Adipose tissue (tissue), 3 donors: ENCODE measurements at regions not wholly inside any gene's neighbourhood (a gene's known extent, or its start where the extent isn't known, plus 50 kb on each side); places are given as distances from the start of the nearest gene placed in this dataset.

Experiments
- H3K27ac ChIP-seq: one replicate; pipeline ENCODE4 v1.5.1; 2013; ENCODE audit warnings: low read depth, low read length
- WGBS, 3 donors: extraction: QIAGEN DNeasy Blood & Tissue Kit; methylation state at CpG; one replicate each; pipeline ENCODE4 v1.1.7; 2013; 5-methylcytosine and 5-hydroxymethylcytosine counted together
- donor health status: healthy with polysubstance abuse.
- donor health status: Bipolar disorder and iron deficiency.
- donor health status: healthy.

DNA sequence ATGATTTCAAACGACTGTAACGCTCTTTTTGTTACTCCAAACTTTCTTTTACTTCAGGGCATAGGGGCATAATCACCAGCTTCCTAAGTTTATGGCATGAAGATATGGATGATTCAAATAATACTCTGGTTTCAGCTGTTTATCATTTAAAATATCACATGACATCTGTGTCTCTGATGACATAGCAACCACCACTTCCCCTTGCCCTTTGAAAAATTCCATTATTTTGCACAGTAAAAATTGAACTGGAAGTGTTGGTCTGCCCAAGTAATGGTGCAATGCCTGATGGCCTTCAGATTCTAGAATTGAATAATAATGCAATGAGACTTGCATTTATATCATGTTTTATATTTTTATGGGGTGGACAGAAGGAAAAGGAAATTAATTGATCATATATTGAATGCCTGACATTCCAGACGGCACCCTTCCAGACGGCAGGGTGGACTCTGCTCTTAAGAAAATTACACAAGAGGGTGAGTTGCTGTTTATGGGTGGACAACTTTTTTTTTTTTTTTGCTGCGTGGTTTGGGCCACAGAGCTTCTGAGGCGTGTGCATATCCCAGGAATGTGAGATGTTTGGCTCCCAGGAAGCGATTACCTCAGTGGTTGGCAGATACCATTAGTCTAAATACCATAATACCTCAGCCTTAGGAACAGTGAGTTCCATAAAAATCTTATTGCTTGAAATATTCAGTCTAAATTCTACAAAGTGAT is 101.7 kb upstream of the ZNF521 start:
- no peak overlapping the region for H3K27ac ChIP-seq
- WGBS, 3 donors: 54 to 73% (median 66%) methylated on average over 7 of the region's 7 CpGs

GRCh38 chr18:25451077-25451658 is 99.2 kb upstream of the ZNF521 start:
- no peak overlapping the region for H3K27ac ChIP-seq
- 77 to 95% (median 92%) methylated on average over 5 of the region's 5 CpGs for whole genome bisulfite sequencing, 3 donors

- no peak overlapping the region for H3K27ac ChIP-seq
Observed at GRCh38 chr18:25449046-25449445, 97.1 kb upstream of the ZNF521 start.

GRCh38 chr18:25446972-25447371 is 95.0 kb upstream of the ZNF521 start:
- 41 to 49% (median 47%) methylated on average over 3 of the region's 3 CpGs for WGBS, 3 donors
- no peak overlapping the region for H3K27ac ChIP-seq

DNA sequence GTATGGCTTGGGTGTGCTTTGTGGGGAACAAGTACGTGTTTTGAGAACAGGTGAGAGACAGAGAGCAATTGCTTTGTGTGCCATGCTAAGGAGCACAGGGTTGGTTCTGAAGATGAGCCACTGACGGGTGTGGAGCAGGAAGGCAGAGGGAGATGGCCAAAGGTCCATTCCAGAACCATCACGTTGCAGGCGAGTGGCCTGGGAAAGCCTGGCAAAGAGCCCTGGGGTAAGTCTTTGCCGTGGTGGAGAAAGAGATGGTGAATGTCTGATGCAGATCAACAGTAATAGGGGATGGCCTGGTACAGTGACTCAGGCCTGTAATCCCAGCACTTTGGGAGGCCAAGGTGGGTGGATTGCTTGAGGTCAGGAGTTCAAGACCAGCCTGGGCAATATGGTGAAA is 93.5 kb upstream of the ZNF521 start:
- no peak overlapping the region for H3K27ac ChIP-seq
- 81 to 92% (median 92%) methylated on average over 5 of the region's 5 CpGs for WGBS, 3 donors

GRCh38 chr18:25443776-25444175 is 91.8 kb upstream of the ZNF521 start:
- no peak overlapping the region for H3K27ac ChIP-seq

DNA sequence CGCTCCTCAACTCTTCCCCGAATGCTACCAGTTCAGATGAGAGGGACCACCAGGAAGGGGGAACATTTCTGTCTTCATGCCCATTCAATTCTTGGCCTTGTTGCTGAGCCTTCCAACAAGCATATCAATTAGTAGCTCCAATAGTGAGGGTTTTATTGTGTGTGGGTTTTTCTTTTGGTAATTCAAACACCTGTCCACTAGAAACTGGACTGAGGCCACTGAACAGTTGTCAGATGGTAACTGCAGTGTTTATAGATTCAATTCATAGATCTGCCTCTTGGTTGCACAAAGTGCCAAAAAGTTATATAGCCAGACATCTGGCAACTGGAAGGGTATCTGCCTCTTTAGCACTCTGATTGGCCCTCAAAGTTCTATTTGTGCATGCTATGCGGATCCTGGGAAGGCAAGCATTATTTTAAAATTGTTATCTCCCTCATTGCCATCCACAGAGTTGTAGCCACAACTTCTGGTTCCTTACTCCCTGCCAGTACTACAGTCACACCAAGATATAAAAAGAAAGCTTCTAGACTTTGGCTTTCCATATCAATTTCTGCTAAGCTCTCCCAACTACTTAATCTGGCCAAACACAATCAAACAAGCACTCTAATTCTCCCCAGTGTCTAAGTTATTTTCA is 83.3 kb upstream of the ZNF521 start:
- 46 to 95% (median 95%) methylated on average over 3 of the region's 3 CpGs for WGBS, 3 donors
- no peak overlapping the region for H3K27ac ChIP-seq

GRCh38 chr18:25434745-25435144 is 82.8 kb upstream of the ZNF521 start:
- no peak overlapping the region for H3K27ac ChIP-seq
- WGBS, 3 donors: 20 to 88% (median 84%) methylated on average over 2 of the region's 2 CpGs

DNA sequence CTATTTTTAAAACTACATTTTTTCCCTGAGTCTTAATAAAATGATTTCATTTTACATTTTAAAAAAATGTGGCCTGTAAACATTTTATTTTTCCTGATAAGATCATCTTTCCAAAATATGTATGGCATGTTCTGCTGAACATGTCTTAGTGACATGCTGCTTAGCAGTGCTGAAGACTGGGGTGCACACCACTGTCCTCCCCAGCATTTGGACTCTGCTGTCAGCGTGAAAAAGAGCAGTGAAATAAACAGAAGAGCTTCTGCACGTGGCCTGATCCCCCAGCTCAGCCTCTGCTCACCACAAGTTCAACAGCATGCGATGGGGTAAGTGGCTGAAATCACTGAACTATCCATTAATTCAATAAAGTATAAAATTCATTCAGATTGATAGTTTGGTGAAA is 81.6 kb upstream of the ZNF521 start:
- H3K27ac ChIP-seq: no peak overlapping the region
- 56 to 83% (median 81%) methylated on average over 3 of the region's 3 CpGs for WGBS, 3 donors

- WGBS, 3 donors: 40 to 47% (median 41%) methylated on average over 5 of the region's 5 CpGs
- H3K27ac ChIP-seq: no peak overlapping the region
Observed at GRCh38 chr18:25425024-25425423, 73.1 kb upstream of the ZNF521 start.

DNA sequence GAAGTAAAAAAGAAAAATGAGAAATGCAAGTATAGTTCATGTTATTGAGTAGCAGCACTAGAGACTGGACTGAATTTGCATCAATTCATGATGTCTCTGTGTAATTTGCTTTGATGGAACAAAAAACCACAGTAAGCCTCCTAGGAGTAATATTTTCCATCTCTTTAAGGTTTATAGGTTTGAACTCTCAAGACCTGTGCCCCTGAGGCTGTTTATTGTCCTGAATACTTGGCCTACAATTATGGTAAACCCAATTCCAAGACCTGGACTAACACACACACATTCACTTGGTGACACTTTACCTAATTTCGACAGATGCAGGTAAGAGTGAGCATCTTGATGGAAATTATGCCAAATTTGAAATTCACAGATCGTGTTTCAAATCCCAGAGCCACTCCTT is 71.8 kb upstream of the ZNF521 start:
- no peak overlapping the region for H3K27ac ChIP-seq
- WGBS, 3 donors: 46 to 77% (median 56%) methylated on average over 2 of the region's 2 CpGs

DNA sequence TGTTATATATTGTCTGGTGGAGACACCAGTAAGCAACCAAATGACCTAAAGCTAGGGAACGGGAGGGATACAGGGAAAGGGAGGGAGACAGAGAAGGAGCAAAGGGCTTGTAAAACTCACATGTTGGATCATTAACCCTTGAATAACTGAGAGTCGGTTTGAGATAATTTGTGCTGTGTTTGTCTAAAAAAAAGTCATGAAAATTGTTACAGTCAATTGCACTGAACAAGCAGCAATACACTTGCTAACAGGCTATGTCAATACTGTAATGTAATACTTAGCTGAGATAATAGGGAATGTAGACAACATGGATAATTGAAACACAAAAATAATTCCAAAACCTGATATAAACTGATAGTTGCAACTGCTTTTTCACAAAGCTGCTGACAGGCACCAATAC is 71.3 kb upstream of the ZNF521 start:
- H3K27ac ChIP-seq: no peak overlapping the region
- 46 to 75% (median 67%) methylated on average over 2 of the region's 2 CpGs for WGBS, 3 donors

DNA sequence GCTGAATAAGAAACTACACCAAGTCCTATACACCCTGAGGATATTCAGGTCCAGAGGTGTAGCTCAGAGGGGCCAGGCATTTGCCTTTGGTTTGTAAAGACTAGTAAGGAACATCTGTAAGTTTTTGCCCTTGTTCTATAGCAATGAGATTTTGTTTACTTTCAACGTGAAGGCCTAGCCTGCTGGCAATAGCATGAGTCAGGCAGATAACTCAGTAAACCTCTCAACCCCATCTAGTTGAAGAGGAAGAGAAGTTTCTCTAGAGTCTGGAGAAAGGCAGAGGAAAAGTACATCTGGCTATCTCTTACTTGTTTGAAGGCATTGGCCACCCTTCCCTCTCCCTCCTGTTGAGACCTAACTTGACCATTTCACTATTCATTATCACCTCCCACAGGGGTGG is 70.3 kb upstream of the ZNF521 start:
- WGBS, 3 donors: 30 to 78% (median 64%) methylated on average over 1 of the region's 1 CpG
- H3K27ac ChIP-seq: no peak overlapping the region

DNA sequence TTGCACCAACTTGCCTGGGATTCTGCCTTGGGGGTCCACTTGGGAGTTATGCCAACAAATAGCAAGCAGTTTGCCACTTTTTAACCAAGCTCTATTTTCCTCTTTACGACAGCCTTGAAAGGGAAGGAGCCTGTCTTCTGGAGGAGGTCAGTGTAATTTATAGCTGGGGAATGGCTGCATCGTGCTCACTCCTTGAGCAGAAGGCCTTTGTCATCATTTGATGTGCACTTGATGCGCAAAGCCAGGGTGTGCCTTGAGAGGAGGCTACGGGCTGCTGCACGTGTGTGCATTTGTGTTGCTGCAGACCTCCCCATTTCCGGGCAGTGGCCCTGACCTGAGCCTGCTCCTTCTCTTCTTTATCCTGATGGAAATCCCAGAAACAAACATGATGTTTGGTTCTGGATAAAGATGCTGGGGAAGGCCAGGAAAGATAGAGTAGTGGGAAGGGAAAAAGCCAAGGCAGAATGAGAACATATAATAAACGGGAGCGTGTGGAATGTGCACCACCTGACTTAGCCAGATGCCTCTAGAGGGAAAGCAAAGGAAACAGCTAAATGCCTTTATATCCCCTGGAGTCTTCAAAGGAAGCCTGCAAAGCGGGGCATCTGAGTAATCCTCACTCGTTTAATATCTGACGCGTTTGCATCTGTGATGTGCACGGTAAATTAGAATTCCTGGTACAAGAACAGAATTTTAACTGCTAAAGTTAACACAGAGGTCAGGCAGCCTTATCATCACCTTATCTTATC is 68.3 kb upstream of the ZNF521 start:
- 33 to 55% (median 52%) methylated on average over 13 of the region's 13 CpGs for WGBS, 3 donors

GRCh38 chr18:25416374-25416773 is 64.4 kb upstream of the ZNF521 start:
- H3K27ac ChIP-seq: no peak overlapping the region
- WGBS, 3 donors: 48 to 84% (median 73%) methylated on average over 3 of the region's 3 CpGs

More for the DNA sequence above, 68.3 kb upstream of the ZNF521 start:
- no peak overlapping the region for H3K27ac ChIP-seq

- H3K27ac ChIP-seq: no peak overlapping the region
- WGBS, 3 donors: 60 to 93% (median 84%) methylated on average over 2 of the region's 2 CpGs
Observed at GRCh38 chr18:25409971-25410370, 58.0 kb upstream of the ZNF521 start.

GRCh38 chr18:25408293-25408692 is 56.3 kb upstream of the ZNF521 start:
- H3K27ac ChIP-seq: no peak overlapping the region
- WGBS, 3 donors: 73 to 90% (median 86%) methylated on average over 4 of the region's 4 CpGs
